Endothelial cell of umbilical vein (primary cell): ENCODE measurements at regions not wholly inside any gene's neighbourhood (a gene's known extent, or its start where the extent isn't known, plus 50 kb on each side); places are given as distances from the start of the nearest gene placed in this dataset.
"Not testable (repeated sequence)": the region's sequence is repeated elsewhere in the genome, so short reads cannot be mapped to it uniquely, and the experiment has no call there.

ENCODE experiments used
- BruUV-seq: library from RNA; stranded (reverse); fragments of 400-500 nt; replicated peaks from 2 replicates; lab custom pipeline; 2021; lab: Mats Ljungman, UMichigan
- CTCF ChIA-PET: fragments of 300-600, 350-600 bp; sonication (Branson Sonifier 250); formaldehyde crosslinking; loops from one replicate; lab custom pipeline; 2021; ENCODE audit warnings: antibody characterized with exemption, inconsistent platforms; lab: Charles Lee
- POLR2A ChIA-PET: fragments of 300-600, 350-600 bp; sonication (Branson Sonifier 250); formaldehyde crosslinking; loops from one replicate; lab custom pipeline; 2021; ENCODE audit warnings: antibody characterized with exemption, inconsistent platforms; lab: Charles Lee
- DNase-seq: peaks from one replicate; pipeline ENCODE4 v3.0.0-alpha.2; 2011; ENCODE audit warnings: low read depth, low spot score
- FAIRE-seq: peaks from 2 replicates; lab custom pipeline; 2011; peaks lifted over from hg19 to GRCh38; lab: Jason Lieb, UNC
- H2AFZ ChIP-seq: 2 replicates; pipeline ENCODE4 v1.6.0; 2012; ENCODE audit warnings: low read depth, low read length, control low read depth, inconsistent platforms
- H3K27ac ChIP-seq: 2 replicates; pipeline ENCODE4 v1.5.1; 2011; ENCODE audit warnings: low read depth, mild to moderate bottlenecking, control low read depth, low read length, moderate library complexity; ENCODE audit not compliant: insufficient read depth
- H3K27me3 ChIP-seq, 2 experiments: 2 replicates each; pipeline versions ENCODE4 v1.6.0 to v1.6.1; 2011; ENCODE audit warnings: low read length in 2 of 2, mixed read lengths in 1 of 2; ENCODE audit not compliant: control insufficient read depth in 2 of 2, insufficient read depth in 2 of 2
- H3K36me3 ChIP-seq, 2 experiments: 2 replicates in 1 of 2; 3 replicates in 1 of 2; pipeline ENCODE4 v1.5.1; 2011; ENCODE audit warnings: low read length in 2 of 2, mild to moderate bottlenecking in 1 of 2, moderate library complexity in 1 of 2; ENCODE audit not compliant: control insufficient read depth in 2 of 2, insufficient read depth in 2 of 2; ENCODE audit errors: extremely low read depth in 1 of 2
- H3K4me1 ChIP-seq: 3 replicates; pipeline ENCODE4 v1.5.1; 2011; ENCODE audit warnings: mild to moderate bottlenecking, low read length; ENCODE audit not compliant: control insufficient read depth, insufficient read depth; ENCODE audit errors: extremely low read depth
- H3K4me2 ChIP-seq: 2 replicates; pipeline ENCODE4 v1.6.1; 2011; ENCODE audit warnings: low read length, control low read depth, mixed read lengths; ENCODE audit not compliant: insufficient read depth
- H3K4me3 ChIP-seq, 3 experiments: fragments of 200-600 bp in 1 of 3; sonication (generic), shearing (Covaris generic) in 1 of 3; replicated peaks in 1 of 3; 2 replicates each; pipeline ENCODE4 v1.5.1; 2011 to 2016; ENCODE audit warnings: control low read depth in 3 of 3, low read length in 3 of 3, mild to moderate bottlenecking in 2 of 3, inconsistent platforms in 1 of 3, low read depth in 1 of 3, moderate library complexity in 1 of 3; ENCODE audit not compliant: insufficient read depth in 1 of 3
- H3K79me2 ChIP-seq: 2 replicates; pipeline ENCODE4 v1.6.0; 2012; ENCODE audit warnings: low read length, inconsistent platforms; ENCODE audit not compliant: control insufficient read depth, insufficient read depth
- H3K9ac ChIP-seq: replicated peaks from 2 replicates; pipeline ENCODE3; 2011; ENCODE audit warnings: low read length, control low read depth; ENCODE audit not compliant: insufficient read depth; ENCODE audit errors: extremely low read depth
- H3K9me1 ChIP-seq: replicated peaks from 3 replicates; pipeline ENCODE4 v1.6.0; 2011; ENCODE audit warnings: mild to moderate bottlenecking, low read length; ENCODE audit not compliant: control insufficient read depth, insufficient read depth; ENCODE audit errors: extremely low read depth
- H3K9me3 ChIP-seq: replicated peaks from 2 replicates; pipeline ENCODE4 v1.5.1; 2012; ENCODE audit warnings: low read length, inconsistent platforms; ENCODE audit not compliant: control insufficient read depth, insufficient read depth
- H4K20me1 ChIP-seq: replicated peaks from 2 replicates; pipeline ENCODE3; 2011; ENCODE audit warnings: mild to moderate bottlenecking, low read length; ENCODE audit not compliant: control insufficient read depth, insufficient read depth; ENCODE audit errors: extremely low read depth
- CTCF ChIP-seq, 2 donors: IDR thresholded peaks; 1 replicate in 1 of 2; 2 replicates in 1 of 2; pipeline ENCODE4 v1.5.1; 2011; ENCODE audit warnings: low read length in 2 of 2, mild to moderate bottlenecking in 2 of 2, moderate library complexity in 2 of 2, control low read depth in 1 of 2, inconsistent platforms in 1 of 2, low read depth in 1 of 2; ENCODE audit not compliant: insufficient read depth in 1 of 2; ENCODE audit errors: extremely low read depth in 1 of 2
- FOS ChIP-seq: IDR thresholded peaks from 2 replicates; pipeline ENCODE4 v1.6.1; 2011; ENCODE audit warnings: mild to moderate bottlenecking, low read length, moderate library complexity, borderline replicate concordance; ENCODE audit not compliant: insufficient read depth
- JUN ChIP-seq: IDR thresholded peaks from 2 replicates; pipeline ENCODE4 v1.6.1; 2011; ENCODE audit warnings: borderline replicate concordance, low read depth; ENCODE audit not compliant: insufficient read length, insufficient read depth
- MYC ChIP-seq: IDR thresholded peaks from one replicate; pipeline ENCODE4 v1.6.1; 2011; ENCODE audit warnings: mild to moderate bottlenecking, low read depth, low read length
- POLR2AphosphoS5 ChIP-seq: IDR thresholded peaks from 2 replicates; pipeline ENCODE4 v1.6.1; 2012; ENCODE audit warnings: low read depth, mild to moderate bottlenecking, control low read depth, low read length, moderate library complexity; ENCODE audit not compliant: insufficient read depth
- dilution Hi-C: fragments of 300-500 bp; cut with MboI; formaldehyde crosslinking; loops from one replicate; pipeline ENCODE4 v1.15.0; 2019; ENCODE audit warnings: low sequenced_read_pairs; ENCODE audit not compliant: extremely low pct_ligation_motif_present
- intact Hi-C: fragments of 100-400 bp; cut with micrococcal nuclease; formaldehyde crosslinking; loops from one replicate; pipeline ENCODE4 v1.10.0; 2022

GRCh38 chr3:73144276-73144675 lies 82.8 kb downstream of the EBLN2 start:
- Histone ChIP-seq H3K4me2 (no peak overlapping the region), H4K20me1 (no peaks in the 10 kb centered on the region), H3K9ac (no peak overlapping the region), H3K9me1 (no peaks in the 10 kb centered on the region), H3K36me3 (no peaks in the 10 kb centered on the region), H3K27ac (no peak overlapping the region), H3K79me2 (no peaks in the 10 kb centered on the region), H3K4me1 (no peaks in the 10 kb centered on the region), H2AFZ (no peak overlapping the region), H3K27me3 (no peaks in the 10 kb centered on the region), H3K4me3 (no peak overlapping the region), H3K9me3 (no peaks in the 10 kb centered on the region)
- dilution Hi-C loops (no loop called here), intact Hi-C loops (no loop called here)
- BruUV-seq, result no TSS peak
- TF ChIP-seq MYC, result no peak
- TF ChIP-seq JUN, result no peak
- no peak for TF ChIP-seq POLR2AphosphoS5
- no peak for TF ChIP-seq CTCF (IDR thresholded peaks at IDR 0.05; ENCODE audit: extremely low read depth in 1 of 2, insufficient read depth in 1 of 2, low read depth in 1 of 2, low read length in 2 of 2)
- ChIA-PET CTCF (no interaction called here), POLR2A (no interaction called here)
- DNase-seq, result no peak
- no peak for FAIRE-seq

GRCh38 chr3:73144828-73145227 lies 83.4 kb downstream of the EBLN2 start:
- Histone ChIP-seq H2AFZ (no peak overlapping the region), H4K20me1 (no peaks in the 10 kb centered on the region), H3K36me3 (no peaks in the 10 kb centered on the region), H3K27ac (no peak overlapping the region), H3K9me3 (no peaks in the 10 kb centered on the region), H3K4me1 (no peaks in the 10 kb centered on the region), H3K4me3 (no peak overlapping the region), H3K79me2 (no peaks in the 10 kb centered on the region), H3K9me1 (no peaks in the 10 kb centered on the region), H3K27me3 (no peaks in the 10 kb centered on the region), H3K9ac (no peak overlapping the region), H3K4me2 (no peak overlapping the region)
- dilution Hi-C loops, result no loop called here
- FAIRE-seq (no peak), DNase-seq (no peak)
- ChIA-PET POLR2A (no interaction called here), CTCF (no interaction called here)
- no peak for TF ChIP-seq MYC
- TF ChIP-seq FOS, result no peak
- TF ChIP-seq JUN, result no peak
- no TSS peak for BruUV-seq
- intact Hi-C loops, result no loop called here

- not testable (repeated sequence) for H3K79me2 ChIP-seq
Measured at GRCh38 chr3:73147479-73147878, 86.0 kb downstream of the EBLN2 start.

More at GRCh38 chr3:73147479-73147878, 86.0 kb downstream of the EBLN2 start:
- H3K9me3 ChIP-seq, intact Hi-C loops, H4K20me1 ChIP-seq, H3K27me3 ChIP-seq, H3K27ac ChIP-seq, H3K36me3 ChIP-seq, dilution Hi-C loops, H3K4me2 ChIP-seq, H3K9me1 ChIP-seq, H2AFZ ChIP-seq, FAIRE-seq, H3K4me3 ChIP-seq, POLR2A ChIA-PET, DNase-seq, CTCF ChIA-PET, H3K9ac ChIP-seq, BruUV-seq, H3K4me1 ChIP-seq: not testable (repeated sequence)
